A673 (cell line): ENCODE measurements at regions not wholly inside any gene's neighbourhood (a gene's known extent, or its start where the extent isn't known, plus 50 kb on each side); places are given as distances from the start of the nearest gene placed in this dataset.

Experiments
- CTCF ChIP-seq: fragments of 300-800, 200-600 bp; sonication (generic); conservative IDR thresholded peaks from 2 replicates; pipeline ENCODE4 v1.5.1; 2017; ENCODE audit warnings: low read depth, mild to moderate bottlenecking, antibody characterized with exemption, low read length, moderate library complexity, mixed read lengths
- EZH2 ChIP-seq: fragments of 200-600 bp; sonication (generic); IDR thresholded peaks from 2 replicates; pipeline ENCODE4 v1.6.1; 2017; ENCODE audit warnings: borderline replicate concordance, low read depth, mild to moderate bottlenecking, mixed read lengths, antibody characterized with exemption, low read length; ENCODE audit not compliant: poor library complexity, severe bottlenecking

GRCh38 chr20:40173872-40174271 is 515.2 kb downstream of the MAFB start:
- no peak for TF ChIP-seq CTCF
- TF ChIP-seq EZH2, result no peak
